ENCODE measurements at regions not wholly inside any gene's neighbourhood (a gene's known extent, or its start where the extent isn't known, plus 50 kb on each side); places are given as distances from the start of the nearest gene placed in this dataset.
"Not testable (repeated sequence)": the region's sequence is repeated elsewhere in the genome, so short reads cannot be mapped to it uniquely, and the experiment has no call there.

DNA sequence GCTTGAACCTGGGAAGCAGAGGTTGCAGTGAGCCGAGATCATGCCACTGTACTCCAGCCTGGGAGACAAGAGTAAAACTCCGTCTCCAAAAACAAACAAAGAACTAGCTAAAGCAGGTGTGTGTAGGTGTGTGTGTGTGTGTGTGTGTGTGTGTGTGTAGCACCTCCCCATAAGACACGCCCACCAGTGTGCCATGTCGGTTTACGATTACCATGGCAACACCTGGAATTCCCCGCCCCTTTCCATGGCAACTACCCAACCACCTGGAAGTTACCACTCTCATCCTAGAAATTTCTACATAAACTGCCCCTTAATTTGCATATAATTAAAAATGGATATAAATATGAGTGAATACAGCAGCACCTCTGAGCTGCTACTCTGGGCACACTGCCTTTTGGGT lies 80.9 kb upstream of the ADGRE5 start:
- Mint-ChIP-seq H3K4me1 (ENCODE audit: unreplicated experiment) (no peaks in the 10 kb centered on the region), H3K36me3 (no peaks in the 10 kb centered on the region), H3K27me3 (peaks cover 3% of the 10 kb centered on the region), H3K27ac (no peak overlapping the region), H3K9me3 (no peaks in the 10 kb centered on the region), H3K4me3 (no peak overlapping the region)
- DNase-seq (ENCODE audit: extremely low spot score, unreplicated experiment), result no peak
- TF ChIP-seq, protein P1, sequence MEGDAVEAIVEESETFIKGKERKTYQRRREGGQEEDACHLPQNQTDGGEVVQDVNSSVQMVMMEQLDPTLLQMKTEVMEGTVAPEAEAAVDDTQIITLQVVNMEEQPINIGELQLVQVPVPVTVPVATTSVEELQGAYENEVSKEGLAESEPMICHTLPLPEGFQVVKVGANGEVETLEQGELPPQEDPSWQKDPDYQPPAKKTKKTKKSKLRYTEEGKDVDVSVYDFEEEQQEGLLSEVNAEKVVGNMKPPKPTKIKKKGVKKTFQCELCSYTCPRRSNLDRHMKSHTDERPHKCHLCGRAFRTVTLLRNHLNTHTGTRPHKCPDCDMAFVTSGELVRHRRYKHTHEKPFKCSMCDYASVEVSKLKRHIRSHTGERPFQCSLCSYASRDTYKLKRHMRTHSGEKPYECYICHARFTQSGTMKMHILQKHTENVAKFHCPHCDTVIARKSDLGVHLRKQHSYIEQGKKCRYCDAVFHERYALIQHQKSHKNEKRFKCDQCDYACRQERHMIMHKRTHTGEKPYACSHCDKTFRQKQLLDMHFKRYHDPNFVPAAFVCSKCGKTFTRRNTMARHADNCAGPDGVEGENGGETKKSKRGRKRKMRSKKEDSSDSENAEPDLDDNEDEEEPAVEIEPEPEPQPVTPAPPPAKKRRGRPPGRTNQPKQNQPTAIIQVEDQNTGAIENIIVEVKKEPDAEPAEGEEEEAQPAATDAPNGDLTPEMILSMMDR (conservative IDR thresholded peaks at IDR 0.05), result no peak

DNA sequence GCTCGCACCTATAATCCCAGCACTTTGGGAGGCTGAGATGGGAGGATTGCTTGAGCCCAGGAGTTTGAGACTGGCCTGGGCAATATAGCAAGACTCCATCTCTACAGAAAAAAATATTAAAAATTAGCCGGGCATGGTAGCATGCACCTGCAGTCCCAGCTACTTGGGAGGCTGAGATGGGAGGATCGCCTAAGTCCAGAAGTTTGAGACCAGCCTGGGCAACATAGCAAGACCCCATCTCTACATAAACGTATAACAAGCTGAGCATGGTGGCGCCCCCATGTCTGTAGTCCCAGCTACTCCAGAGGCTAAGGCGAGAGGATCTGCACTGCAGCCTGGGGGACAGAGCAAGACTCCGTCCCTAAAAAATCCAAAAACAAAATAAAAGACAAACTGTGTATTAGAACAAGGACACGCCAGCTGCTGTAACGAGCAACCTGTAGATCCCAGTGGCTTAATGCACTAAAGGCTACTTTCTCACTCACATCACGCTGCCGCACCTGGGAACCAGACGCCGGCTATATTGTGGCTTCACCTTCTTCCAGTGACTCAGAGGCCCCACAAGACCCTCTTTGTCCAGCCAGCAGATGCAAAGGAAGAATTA lies 81.9 kb upstream of the ADGRE5 start:
- not testable (repeated sequence) for H3K9me3 Mint-ChIP-seq; H3K4me1 Mint-ChIP-seq (ENCODE audit: unreplicated experiment); H3K27ac Mint-ChIP-seq; H3K36me3 Mint-ChIP-seq; DNase-seq (ENCODE audit: extremely low spot score, unreplicated experiment); H3K4me3 Mint-ChIP-seq; H3K27me3 Mint-ChIP-seq

DNA sequence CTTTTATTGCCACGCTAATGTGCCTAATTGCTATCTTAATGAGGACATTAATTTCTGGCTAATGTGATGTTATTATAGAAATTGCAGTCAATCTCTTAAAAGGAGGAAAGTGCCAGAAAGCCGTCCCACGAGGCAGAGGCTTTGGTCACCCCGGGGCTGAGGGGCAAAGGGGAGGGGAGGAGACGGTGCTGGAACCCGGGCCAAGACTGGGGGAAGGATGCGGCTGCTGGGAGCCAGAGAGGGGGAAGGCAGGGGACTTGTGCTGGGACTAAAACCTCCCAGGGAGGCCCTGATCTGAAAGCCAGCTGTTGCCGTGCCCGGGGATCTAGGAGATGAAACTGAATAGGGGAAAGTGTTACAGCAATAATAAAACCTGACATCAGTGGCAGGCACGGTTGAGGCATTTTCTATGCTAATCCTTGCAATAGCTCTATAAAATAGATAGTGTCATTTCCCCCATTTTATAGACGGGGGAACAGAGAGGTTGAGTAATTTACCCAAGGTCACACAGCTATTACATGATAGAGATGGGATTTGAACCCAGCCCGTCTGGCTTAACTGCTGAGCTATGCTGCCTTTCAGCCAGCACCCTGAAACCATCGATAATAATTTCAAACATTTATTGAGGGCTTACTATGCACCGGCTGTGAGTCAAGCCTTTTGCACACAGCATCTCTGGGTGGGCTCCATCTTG lies 83.2 kb upstream of the ADGRE5 start:
- not testable (repeated sequence) for H3K4me3 Mint-ChIP-seq; H3K4me1 Mint-ChIP-seq (ENCODE audit: unreplicated experiment); H3K36me3 Mint-ChIP-seq; H3K27me3 Mint-ChIP-seq; DNase-seq (ENCODE audit: extremely low spot score, unreplicated experiment); H3K9me3 Mint-ChIP-seq; H3K27ac Mint-ChIP-seq

DNA sequence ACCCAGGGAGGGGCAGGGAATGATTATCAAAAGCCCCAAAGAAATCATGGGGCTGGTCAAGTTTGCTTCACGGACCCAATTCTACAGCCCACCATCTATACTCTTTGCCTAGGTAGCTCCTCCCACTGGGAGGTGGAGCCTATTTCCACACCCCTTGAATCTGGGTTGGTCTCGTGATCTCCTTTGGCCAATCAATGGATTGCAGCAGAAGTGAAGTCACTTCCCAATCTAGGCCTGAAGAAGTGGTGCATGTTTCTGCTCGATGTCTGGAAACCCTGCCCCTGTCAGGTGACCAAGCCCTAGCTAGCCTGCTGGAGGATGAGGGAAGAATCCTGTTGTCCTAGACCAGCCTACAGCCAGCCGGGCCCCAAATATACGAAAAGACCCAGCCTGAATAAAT lies 86.3 kb upstream of the ADGRE5 start:
- H3K27me3 Mint-ChIP-seq; H3K4me3 Mint-ChIP-seq; DNase-seq (ENCODE audit: extremely low spot score, unreplicated experiment); H3K36me3 Mint-ChIP-seq; H3K4me1 Mint-ChIP-seq (ENCODE audit: unreplicated experiment); H3K9me3 Mint-ChIP-seq: not testable (repeated sequence)
- peak overlapping the region; percentile 41 for H3K27ac Mint-ChIP-seq

DNA sequence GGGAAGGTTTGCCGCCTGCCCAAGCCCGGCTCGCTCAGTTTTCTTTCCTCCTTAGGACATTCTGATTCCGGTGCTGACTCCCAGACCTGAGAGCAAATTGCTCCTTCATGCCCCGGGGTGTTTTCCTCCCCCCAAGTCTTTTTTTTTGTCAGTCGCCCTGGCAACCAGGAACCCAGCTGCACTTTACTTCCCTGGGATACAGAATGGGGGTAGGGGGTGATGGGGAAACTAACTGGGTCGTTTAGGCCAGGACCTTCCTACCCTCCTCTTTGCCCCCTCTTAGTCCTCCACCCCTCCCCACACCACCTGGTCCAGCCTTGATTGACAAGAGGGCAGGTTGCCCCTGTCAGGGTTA lies 87.5 kb upstream of the ADGRE5 start:
- not testable (repeated sequence) for H3K27me3 Mint-ChIP-seq

DNA sequence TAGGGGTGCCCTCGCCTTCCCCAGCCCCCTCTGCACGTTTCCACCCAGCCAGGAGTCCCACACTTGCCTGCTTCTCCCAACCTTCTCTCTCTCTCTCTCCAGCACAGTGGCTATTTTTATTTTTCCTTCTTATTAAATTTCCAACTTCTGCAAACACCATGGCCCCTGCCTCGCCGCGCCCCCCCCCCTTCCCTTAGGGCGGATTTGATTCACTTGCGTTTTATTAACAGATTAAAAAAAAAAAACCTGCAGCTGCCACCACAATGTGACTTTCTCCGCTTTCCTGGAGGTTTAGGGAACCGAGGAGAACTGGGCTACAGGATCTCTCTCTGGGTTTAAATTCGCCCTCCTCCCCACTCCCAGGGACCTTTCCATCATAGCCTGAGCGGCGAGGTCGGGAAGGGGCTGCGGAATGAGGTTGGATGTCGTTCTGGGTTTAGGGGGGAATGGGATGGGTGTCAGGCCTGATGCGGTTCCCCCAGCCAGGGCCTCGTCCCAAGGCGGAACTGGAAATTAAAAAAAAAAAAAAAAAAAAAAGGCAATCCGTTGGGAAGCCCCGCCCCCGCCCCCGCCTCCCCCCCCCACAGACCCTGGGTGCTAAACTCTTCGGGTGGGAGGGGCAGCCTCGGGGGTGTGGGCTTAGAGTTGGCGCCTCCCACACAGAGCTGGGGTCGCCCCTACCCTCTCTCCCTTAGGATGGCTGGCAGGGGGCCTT lies 87.3 kb upstream of the ADGRL1 start:
- peak overlapping the region; percentile 80 for H3K4me3 Mint-ChIP-seq
- DNase-seq (ENCODE audit: extremely low spot score, unreplicated experiment); H3K27me3 Mint-ChIP-seq; H3K36me3 Mint-ChIP-seq; H3K9me3 Mint-ChIP-seq; H3K27ac Mint-ChIP-seq: not testable (repeated sequence)
- peaks cover 14% of the 10 kb centered on the region for H3K4me1 Mint-ChIP-seq (ENCODE audit: unreplicated experiment)

More for the DNA sequence above, 87.5 kb upstream of the ADGRE5 start:
- DNase-seq (ENCODE audit: extremely low spot score, unreplicated experiment); H3K4me1 Mint-ChIP-seq (ENCODE audit: unreplicated experiment); H3K9me3 Mint-ChIP-seq; H3K36me3 Mint-ChIP-seq; H3K27ac Mint-ChIP-seq: not testable (repeated sequence)
- peak overlapping the region; percentile 74 for H3K4me3 Mint-ChIP-seq

DNA sequence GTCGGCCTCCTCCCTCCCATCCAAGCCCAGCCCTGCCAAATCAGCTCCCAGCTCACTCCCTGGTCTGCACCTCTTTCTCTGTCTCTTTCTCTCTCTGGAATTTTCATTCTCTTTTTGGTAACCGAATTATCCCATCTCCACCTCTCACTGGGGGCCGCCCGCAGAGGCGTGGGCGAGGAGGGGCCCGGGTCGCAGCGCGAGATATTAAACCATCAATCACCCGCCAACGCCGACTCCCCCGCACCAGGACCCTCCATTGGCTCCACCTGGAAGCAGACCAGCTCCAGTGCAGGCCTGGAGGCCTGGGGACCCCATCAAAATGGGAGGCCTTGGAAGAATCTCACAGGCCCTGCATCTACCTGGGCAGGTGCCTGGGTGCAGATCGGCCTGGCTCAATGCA lies 83.8 kb upstream of the ADGRL1 start:
- not testable (repeated sequence) for H3K27ac Mint-ChIP-seq

DNA sequence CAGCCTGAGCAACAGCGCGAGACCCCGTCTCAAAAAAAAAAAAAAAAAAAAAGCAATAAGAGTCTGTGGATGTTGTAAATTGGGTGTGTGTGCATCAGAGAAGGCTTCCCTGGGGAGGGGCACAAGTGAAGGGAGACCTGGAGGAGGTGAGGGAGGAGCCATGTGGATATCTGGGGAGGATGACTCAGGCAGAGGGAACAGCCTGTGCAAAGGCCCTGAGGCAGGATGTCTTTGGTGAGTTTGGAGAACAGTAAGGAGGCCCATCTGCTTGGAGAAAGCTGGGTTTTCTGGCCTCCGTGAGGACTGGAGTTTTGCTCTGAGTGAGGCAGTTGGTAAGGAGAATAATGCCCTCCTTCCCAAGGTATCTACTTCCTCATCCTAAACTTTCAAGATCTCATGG lies 81.9 kb upstream of the ADGRL1 start:
- not testable (repeated sequence) for H3K27me3 Mint-ChIP-seq; H3K36me3 Mint-ChIP-seq; H3K4me3 Mint-ChIP-seq; DNase-seq (ENCODE audit: extremely low spot score, unreplicated experiment); H3K9me3 Mint-ChIP-seq; H3K27ac Mint-ChIP-seq
- H3K4me1 Mint-ChIP-seq (ENCODE audit: unreplicated experiment), result peaks cover 19% of the 10 kb centered on the region

More for the DNA sequence above, 83.8 kb upstream of the ADGRL1 start:
- H3K27me3 Mint-ChIP-seq; H3K9me3 Mint-ChIP-seq; DNase-seq (ENCODE audit: extremely low spot score, unreplicated experiment); H3K36me3 Mint-ChIP-seq; H3K4me3 Mint-ChIP-seq: not testable (repeated sequence)
- peaks cover 17% of the 10 kb centered on the region for H3K4me1 Mint-ChIP-seq (ENCODE audit: unreplicated experiment)

DNA sequence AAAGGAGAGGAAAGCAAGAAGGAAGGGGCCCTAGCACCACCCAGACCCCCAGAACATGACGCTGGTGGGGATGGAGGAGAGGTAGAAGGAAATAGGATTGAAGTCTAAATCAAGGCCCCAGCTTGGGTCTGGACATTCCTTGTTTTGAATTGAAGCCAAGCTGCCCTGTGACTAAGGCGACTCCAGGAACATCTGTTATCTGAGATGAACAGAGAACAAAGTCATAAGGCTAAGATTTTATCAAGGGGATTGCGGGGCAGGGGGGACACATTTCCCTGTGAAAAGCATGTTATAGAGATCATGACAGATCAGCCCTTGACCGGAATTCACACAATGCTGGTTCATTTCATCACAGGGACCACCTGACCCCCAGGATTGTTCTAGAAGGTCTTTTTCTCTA lies 80.6 kb upstream of the ADGRL1 start:
- H3K27me3 Mint-ChIP-seq; DNase-seq (ENCODE audit: extremely low spot score, unreplicated experiment); H3K4me3 Mint-ChIP-seq; H3K36me3 Mint-ChIP-seq; H3K9me3 Mint-ChIP-seq; H3K27ac Mint-ChIP-seq: not testable (repeated sequence)
- H3K4me1 Mint-ChIP-seq (ENCODE audit: unreplicated experiment), result peaks cover 16% of the 10 kb centered on the region

DNA sequence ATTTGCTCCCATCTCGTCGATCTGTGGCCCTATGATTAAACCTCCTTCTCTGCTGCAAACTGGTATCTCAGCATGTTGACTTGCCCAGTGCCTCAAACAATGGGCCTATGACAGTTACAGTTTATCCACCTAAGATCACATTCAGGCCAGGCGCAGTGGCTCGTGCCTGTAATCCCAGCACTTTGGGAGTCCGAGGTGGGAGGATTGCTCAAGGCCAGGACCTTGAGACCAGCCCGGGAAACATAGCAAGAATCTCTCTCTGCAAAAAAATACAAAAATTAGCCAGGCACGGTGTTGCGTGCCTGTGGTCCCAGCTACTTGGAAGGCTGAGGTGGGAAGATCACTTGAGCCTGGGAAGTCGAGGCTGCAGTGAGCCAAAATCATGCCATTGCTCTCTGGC lies 79.8 kb upstream of the ADGRL1 start:
- H3K9me3 Mint-ChIP-seq; H3K36me3 Mint-ChIP-seq; H3K27me3 Mint-ChIP-seq; H3K27ac Mint-ChIP-seq; DNase-seq (ENCODE audit: extremely low spot score, unreplicated experiment); H3K4me3 Mint-ChIP-seq: not testable (repeated sequence)
- H3K4me1 Mint-ChIP-seq (ENCODE audit: unreplicated experiment), result peaks cover 16% of the 10 kb centered on the region

DNA sequence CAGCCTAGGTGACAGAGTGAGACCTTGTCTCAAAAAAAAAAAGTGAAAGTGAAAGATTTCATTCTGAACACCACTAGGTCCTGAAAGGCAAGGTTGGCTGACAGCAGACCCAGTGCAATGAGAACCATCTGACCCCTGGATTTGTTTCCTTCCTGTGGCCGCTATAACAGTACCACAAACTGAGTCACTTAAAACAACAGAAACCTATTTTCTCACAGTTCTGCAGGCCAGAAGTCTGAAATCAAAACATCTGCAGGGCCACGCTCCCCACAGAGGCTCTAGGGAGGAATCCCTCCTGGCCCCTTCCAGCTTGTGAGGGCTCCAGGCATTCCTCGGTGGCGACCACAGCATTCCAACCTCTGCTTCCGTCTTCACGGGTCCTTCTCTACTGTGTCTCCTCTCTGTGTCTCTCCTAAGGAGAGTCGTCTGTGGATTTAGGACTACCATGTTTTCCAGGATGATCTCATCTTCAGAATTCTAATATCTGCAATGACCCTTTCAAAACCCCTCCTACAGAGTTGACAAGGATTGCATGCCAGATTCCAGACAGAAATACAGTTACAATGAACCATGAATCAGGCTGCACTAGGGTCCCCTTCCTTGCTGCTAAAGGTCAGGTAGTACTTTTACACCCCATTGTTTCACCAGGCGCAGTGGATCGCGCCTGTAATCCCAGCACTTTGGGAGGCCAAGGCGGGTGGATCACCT lies 78.0 kb upstream of the ADGRL1 start:
- not testable (repeated sequence) for H3K9me3 Mint-ChIP-seq; H3K27me3 Mint-ChIP-seq; DNase-seq (ENCODE audit: extremely low spot score, unreplicated experiment); H3K36me3 Mint-ChIP-seq
- H3K27ac Mint-ChIP-seq, result peak overlapping the region; percentile 39
- H3K4me1 Mint-ChIP-seq (ENCODE audit: unreplicated experiment), result peaks cover 16% of the 10 kb centered on the region
- peak overlapping the region; percentile 11 for H3K4me3 Mint-ChIP-seq

DNA sequence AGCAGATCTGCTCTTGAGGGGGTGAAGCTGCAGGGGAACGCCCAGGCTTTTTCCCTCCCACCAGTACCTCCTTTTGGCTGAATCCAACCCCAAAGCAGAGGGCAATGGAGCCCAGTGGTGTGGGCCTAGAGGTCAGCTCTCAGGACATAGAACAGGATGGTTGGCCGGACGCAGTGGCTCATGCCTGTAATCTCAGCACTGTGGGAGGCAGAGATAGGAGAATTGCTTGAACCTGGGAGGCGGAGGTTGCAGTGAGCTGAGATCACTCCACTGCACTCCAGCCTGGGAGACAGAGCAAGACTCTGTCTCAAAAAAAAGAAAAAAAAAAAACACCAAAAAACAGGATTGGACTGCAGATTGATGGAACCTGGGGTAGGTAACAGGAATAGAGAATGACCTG lies 73.3 kb upstream of the ADGRL1 start:
- not testable (repeated sequence) for H3K36me3 Mint-ChIP-seq; H3K4me1 Mint-ChIP-seq (ENCODE audit: unreplicated experiment); H3K27me3 Mint-ChIP-seq; H3K27ac Mint-ChIP-seq; H3K9me3 Mint-ChIP-seq; H3K4me3 Mint-ChIP-seq; DNase-seq (ENCODE audit: extremely low spot score, unreplicated experiment)
